ENCODE measurements at regions not wholly inside any gene's neighbourhood (a gene's known extent, or its start where the extent isn't known, plus 50 kb on each side); places are given as distances from the start of the nearest gene placed in this dataset.

- TF ChIP-seq TBP (IDR thresholded peaks at IDR 0.05; ENCODE audit: low read depth, low read length) = no peak
These were observed 132.8 kb upstream of the SERTAD2 start (continued) for GRCh38 chr2:64786343-64787018.

All from H1 (cell line).